Astrocyte (in vitro differentiated cells and primary cell): ENCODE measurements at regions not wholly inside any gene's neighbourhood (a gene's known extent, or its start where the extent isn't known, plus 50 kb on each side); places are given as distances from the start of the nearest gene placed in this dataset.

ENCODE experiments used
- CTCF ChIP-seq: IDR thresholded peaks from 2 replicates; pipeline ENCODE4 v1.5.1; 2011; ENCODE audit warnings: low read depth, mild to moderate bottlenecking, inconsistent platforms, low read length, moderate library complexity; ENCODE audit not compliant: insufficient read depth
- EZH2 ChIP-seq: IDR thresholded peaks from 2 replicates; pipeline ENCODE4 v1.6.1; 2012; ENCODE audit warnings: mild to moderate bottlenecking, low read length, inconsistent platforms; ENCODE audit not compliant: insufficient read depth

DNA sequence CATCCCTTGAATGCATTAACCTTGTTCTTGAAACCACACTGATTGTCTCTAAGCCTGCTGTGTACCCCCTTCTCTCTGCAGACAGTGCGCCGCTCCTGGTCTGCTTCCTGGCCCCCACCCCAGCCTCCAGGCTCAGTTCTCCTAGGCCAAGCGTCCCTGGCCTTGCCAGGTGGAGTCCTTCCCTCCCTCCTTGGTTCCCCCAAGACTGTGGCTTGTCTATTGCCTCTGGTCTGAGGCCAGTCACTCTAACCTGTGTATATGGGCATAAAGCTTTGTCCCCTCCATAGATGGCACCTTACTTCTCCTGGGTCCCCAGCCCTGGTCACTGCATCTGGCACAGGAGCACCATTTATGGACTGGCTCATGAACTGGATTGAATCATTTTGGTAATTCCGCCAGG is 133.5 kb upstream of the EEPD1 start:
- TF ChIP-seq EZH2, result no peak
- TF ChIP-seq CTCF, result no peak
